GM19023 (cell line): ENCODE measurements at regions not wholly inside any gene's neighbourhood (a gene's known extent, or its start where the extent isn't known, plus 50 kb on each side); places are given as distances from the start of the nearest gene placed in this dataset.

Experiments
- ATAC-seq: cut with Tn5 transposase; IDR thresholded peaks from one replicate; pipeline ENCODE4 v1.9.1; 2021; ENCODE audit warnings: mild to moderate bottlenecking, moderate library complexity; ENCODE audit not compliant: unreplicated experiment

- ATAC-seq: no peak
Measured at GRCh38 chr12:125353871-125354270, 288.6 kb downstream of the AACS start.

- ATAC-seq: no peak
Measured at GRCh38 chr12:125355614-125356013, 290.4 kb downstream of the AACS start.

GRCh38 chr12:125356111-125356510 lies 290.9 kb downstream of the AACS start:
- ATAC-seq: no peak

- ATAC-seq: no peak
Measured at GRCh38 chr12:125357561-125357960, 292.3 kb downstream of the AACS start.

GRCh38 chr12:125360540-125360939 lies 295.3 kb downstream of the AACS start:
- ATAC-seq: no peak

- no peak for ATAC-seq
Measured at GRCh38 chr12:125371033-125371432, 305.8 kb downstream of the AACS start.

- no peak for ATAC-seq
Measured at GRCh38 chr12:125372085-125372484, 306.9 kb downstream of the AACS start.

GRCh38 chr12:125373375-125373774 lies 308.1 kb downstream of the AACS start:
- no peak for ATAC-seq

GRCh38 chr12:125376422-125376821 lies 311.2 kb downstream of the AACS start:
- ATAC-seq: no peak

- no peak for ATAC-seq
Measured at GRCh38 chr12:125377093-125377492, 311.9 kb downstream of the AACS start.

- ATAC-seq: no peak
Measured at GRCh38 chr12:125381373-125381772, 316.1 kb downstream of the AACS start.

GRCh38 chr12:125382926-125383325 lies 317.7 kb downstream of the AACS start:
- ATAC-seq: no peak

- ATAC-seq: no peak
Measured at GRCh38 chr12:125386652-125387051, 321.4 kb downstream of the AACS start.

- no peak for ATAC-seq
Measured at GRCh38 chr12:125387206-125387605, 322.0 kb downstream of the AACS start.

- ATAC-seq: no peak
Measured at GRCh38 chr12:125389061-125389697, 323.9 kb downstream of the AACS start.

- no peak for ATAC-seq
Measured at GRCh38 chr12:125393569-125393968, 328.3 kb downstream of the AACS start.

- ATAC-seq: no peak
Measured at GRCh38 chr12:125395583-125396215, 330.5 kb downstream of the AACS start.

GRCh38 chr12:125399489-125399888 lies 334.3 kb downstream of the AACS start:
- no peak for ATAC-seq

- ATAC-seq: no peak
Measured at GRCh38 chr12:125402874-125403789, 337.9 kb downstream of the AACS start.

- no peak for ATAC-seq
Measured at GRCh38 chr12:125403843-125404242, 338.6 kb downstream of the AACS start.

GRCh38 chr12:125406131-125406530 lies 340.9 kb downstream of the AACS start:
- peak; percentile 97 for ATAC-seq

- ATAC-seq: no peak
Measured at GRCh38 chr12:125408718-125409117, 343.5 kb downstream of the AACS start.
